K562 (cell line): ENCODE measurements at regions not wholly inside any gene's neighbourhood (a gene's known extent, or its start where the extent isn't known, plus 50 kb on each side); places are given as distances from the start of the nearest gene placed in this dataset.
A peak's percentile ranks its signal among the peaks of the same experiment; 100 is the strongest.

Source experiments
- ATF7 ChIP-seq: fragments of 450-650 bp; IDR thresholded peaks from 2 replicates; pipeline ENCODE4 v1.7.1; 2014; ENCODE audit warnings: mild to moderate bottlenecking, moderate library complexity
- BMI1 ChIP-seq: fragments of 150-350 bp; IDR thresholded peaks from 2 replicates; pipeline ENCODE4 v1.6.1; 2014; ENCODE audit warnings: low read length
- CBFB ChIP-seq: sonication (generic); formaldehyde crosslinking; IDR thresholded peaks from 2 replicates; pipeline ENCODE4 v1.4.0; 2020; ENCODE audit warnings: mild to moderate bottlenecking, missing genetic modification reagents
- GATAD2A ChIP-seq: fragments of 450-650 bp; IDR thresholded peaks from 2 replicates; pipeline ENCODE4 v1.6.1; 2017
- HMG20B ChIP-seq: fragments of 250-450 bp; sonication (Bioruptor Pico); IDR thresholded peaks from 2 replicates; pipeline ENCODE4 v1.5.0; 2021; ENCODE audit warnings: mild to moderate bottlenecking
- HSF4 ChIP-seq: fragments of 250-450 bp; sonication (Bioruptor Pico); IDR thresholded peaks from 2 replicates; pipeline ENCODE4 v2.1.2; 2022; ENCODE audit warnings: mild to moderate bottlenecking, moderate library complexity, borderline replicate concordance
- MYNN ChIP-seq, 2 experiments: sonication (generic); formaldehyde crosslinking in 1 of 2; IDR thresholded peaks; 2 replicates each; pipeline versions ENCODE4 v1.5.0 to v1.6.1; 2016 to 2020; ENCODE audit warnings: antibody characterized with exemption in 1 of 2, missing genetic modification reagents in 1 of 2
- POLR2H ChIP-seq: IDR thresholded peaks from 2 replicates; pipeline ENCODE4 v1.6.1; 2016; ENCODE audit warnings: missing genetic modification characterization, low read depth, mild to moderate bottlenecking, control low read depth, missing compliant biosample characterization, moderate library complexity
- PTRF ChIP-seq: fragments of 450-650 bp; IDR thresholded peaks from 2 replicates; pipeline ENCODE4 v1.6.1; 2016; ENCODE audit warnings: mild to moderate bottlenecking, missing genetic modification characterization, missing compliant biosample characterization
- RBFOX2 ChIP-seq: fragments of 200-400 bp; formaldehyde crosslinking; IDR thresholded peaks from 2 replicates; pipeline ENCODE4 v1.6.1; 2017; ENCODE audit warnings: low read depth, mild to moderate bottlenecking, low read length, moderate library complexity
- RFX1 ChIP-seq: fragments of 450-650 bp; IDR thresholded peaks from 2 replicates; pipeline ENCODE4 v1.6.1; 2016; ENCODE audit warnings: mild to moderate bottlenecking, moderate library complexity
- SAP30 ChIP-seq: fragments of 200-600 bp; sonication (generic); IDR thresholded peaks from 2 replicates; pipeline ENCODE4 v1.6.1; 2012; ENCODE audit warnings: borderline replicate concordance, low read depth, mild to moderate bottlenecking, moderate library complexity, low read length, control low read depth, inconsistent platforms; ENCODE audit not compliant: insufficient read depth, poor library complexity, severe bottlenecking
- SLC30A9 ChIP-seq: fragments of 250-450 bp; sonication (Bioruptor Pico); IDR thresholded peaks from 2 replicates; pipeline ENCODE4 v1.8.0; 2022; ENCODE audit warnings: mild to moderate bottlenecking, moderate library complexity
- SMC3 ChIP-seq: conservative IDR thresholded peaks from 2 replicates; pipeline ENCODE4 v1.6.1; 2011; ENCODE audit warnings: low read depth, low read length, improper control_type of control experiment; ENCODE audit not compliant: insufficient read depth
- TAL1 ChIP-seq: fragments of 450-650 bp; IDR thresholded peaks from 2 replicates; pipeline ENCODE4 v1.6.1; 2016; ENCODE audit warnings: mild to moderate bottlenecking
- TRIM28 ChIP-seq: fragments of 450-650 bp; IDR thresholded peaks from 2 replicates; pipeline ENCODE4 v1.6.1; 2017
- ZBTB11 ChIP-seq, 3 experiments: fragments of 200-800 bp in 1 of 3; fragments of 250-450 bp in 1 of 3; fragments of 450-650 bp in 1 of 3; sonication (Bioruptor Pico) in 1 of 3; sonication (Bioruptor generic) in 1 of 3; formaldehyde crosslinking in 1 of 3; IDR thresholded peaks; 2 replicates each; pipeline versions ENCODE4 v1.6.1 to v1.8.0; 2016 to 2022; ENCODE audit warnings: mild to moderate bottlenecking in 2 of 3, missing genetic modification characterization in 2 of 3, missing compliant biosample characterization in 1 of 3, moderate library complexity in 1 of 3
- ZC3H8 ChIP-seq: fragments of 450-650 bp; IDR thresholded peaks from 2 replicates; pipeline ENCODE4 v1.6.1; 2017
- ZNF518B ChIP-seq: fragments of 250-450 bp; sonication (Bioruptor Pico); IDR thresholded peaks from 2 replicates; pipeline ENCODE4 v1.5.0; 2021; ENCODE audit warnings: mild to moderate bottlenecking, moderate library complexity

GRCh38 chr6:26196846-26197635 is 109.8 kb downstream of the HFE start (continued):
- TF ChIP-seq ZNF518B = 0 out of 2 replicates have a peak, but pooled peaks have one; percentile 31
- TF ChIP-seq TRIM28 = no peak
- TF ChIP-seq SLC30A9 (CRISPR knock-in tag) = no peak
- peak; percentile 93 for TF ChIP-seq CBFB (CRISPR knock-in tag)
- peak; percentile 93 for TF ChIP-seq POLR2H
- TF ChIP-seq RBFOX2 = peak; percentile 99
- no peak for TF ChIP-seq HSF4 (CRISPR knock-in tag)
- peak; percentile 38; the same call in 1 of the 2 replicates for TF ChIP-seq MYNN (IDR thresholded peaks at IDR 0.05)
- no peak for TF ChIP-seq MYNN (CRISPR knock-in tag; IDR thresholded peaks at IDR 0.05)
- no peak for TF ChIP-seq RFX1
- TF ChIP-seq ZC3H8 = no peak
- TF ChIP-seq TAL1 = no peak
- no peak for TF ChIP-seq HMG20B
- TF ChIP-seq ATF7 = 0 out of 2 replicates have a peak, but pooled peaks have one; percentile 63
- no peak for TF ChIP-seq ZBTB11 (CRISPR knock-in tag; IDR thresholded peaks at IDR 0.05)
- TF ChIP-seq SAP30 = peak; percentile 90
- no peak for TF ChIP-seq PTRF
- peak; percentile 50; the same call in 1 of the 2 replicates for TF ChIP-seq GATAD2A
- TF ChIP-seq BMI1 = no peak
- TF ChIP-seq SMC3 = no peak
